Mesodermal cell (in vitro differentiated cells): ENCODE measurements at regions not wholly inside any gene's neighbourhood (a gene's known extent, or its start where the extent isn't known, plus 50 kb on each side); places are given as distances from the start of the nearest gene placed in this dataset.

ENCODE experiments used
- H3K27ac ChIP-seq: 2 replicates; pipeline ENCODE4 v1.7.0; 2013; ENCODE audit warnings: mild to moderate bottlenecking, low read depth, low read length, moderate library complexity; ENCODE audit not compliant: severe bottlenecking
- H3K36me3 ChIP-seq: 2 replicates; pipeline ENCODE4 v1.7.1; 2013; ENCODE audit warnings: mild to moderate bottlenecking, low read length, moderate library complexity; ENCODE audit not compliant: control insufficient read depth, insufficient read depth
- H3K4me1 ChIP-seq: one replicate; pipeline ENCODE4 v1.7.1; 2013; ENCODE audit warnings: mild to moderate bottlenecking, low read length; ENCODE audit not compliant: insufficient read depth, control insufficient read depth, poor library complexity, severe bottlenecking
- H3K4me3 ChIP-seq: 2 replicates; pipeline ENCODE4 v1.7.0; 2013; ENCODE audit warnings: low read length, control low read depth, mild to moderate bottlenecking; ENCODE audit not compliant: insufficient read depth, poor library complexity, severe bottlenecking; ENCODE audit errors: extremely low read depth
- H3K9me3 ChIP-seq: 2 replicates; pipeline ENCODE4 v1.7.1; 2013; ENCODE audit warnings: mild to moderate bottlenecking, low read length, moderate library complexity; ENCODE audit not compliant: control insufficient read depth
- WGBS, 2 experiments: methylation state at CpG; one replicate each; pipeline ENCODE4 v1.1.5; 2013; ENCODE audit warnings: missing lambda C conversion rate in 2 of 2; ENCODE audit not compliant: insufficient coverage in 2 of 2; 5-methylcytosine and 5-hydroxymethylcytosine counted together

DNA sequence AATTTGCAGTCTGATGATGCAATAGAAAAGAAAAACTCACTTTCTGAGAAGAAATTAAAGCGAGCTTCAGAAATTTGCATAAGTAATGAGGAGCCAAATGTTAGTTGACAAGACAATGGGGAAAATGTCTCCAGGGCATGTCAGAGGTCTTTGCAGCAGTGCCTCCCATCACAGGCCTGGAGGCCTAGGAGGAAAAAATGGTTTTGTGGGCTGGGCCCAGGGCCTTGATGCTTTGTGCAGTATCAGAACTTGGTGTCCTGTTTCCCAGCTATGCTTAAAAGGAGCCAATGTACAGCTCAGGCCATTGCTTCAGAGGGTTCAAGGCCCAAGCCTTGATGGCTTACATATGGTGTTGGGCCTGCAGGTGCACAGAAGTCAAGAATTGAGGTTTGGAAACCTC lies 298.4 kb downstream of the SMARCA2 start:
- no peak overlapping the region for H3K4me3 ChIP-seq
- WGBS, 2 experiments, result 88 to 92% methylated on average over 1 of the region's 1 CpG
- H3K4me1 ChIP-seq, result no peaks in the 10 kb centered on the region
- H3K36me3 ChIP-seq, result no peaks in the 10 kb centered on the region
- H3K9me3 ChIP-seq, result peaks cover 30% of the 10 kb centered on the region
- no peak overlapping the region for H3K27ac ChIP-seq

DNA sequence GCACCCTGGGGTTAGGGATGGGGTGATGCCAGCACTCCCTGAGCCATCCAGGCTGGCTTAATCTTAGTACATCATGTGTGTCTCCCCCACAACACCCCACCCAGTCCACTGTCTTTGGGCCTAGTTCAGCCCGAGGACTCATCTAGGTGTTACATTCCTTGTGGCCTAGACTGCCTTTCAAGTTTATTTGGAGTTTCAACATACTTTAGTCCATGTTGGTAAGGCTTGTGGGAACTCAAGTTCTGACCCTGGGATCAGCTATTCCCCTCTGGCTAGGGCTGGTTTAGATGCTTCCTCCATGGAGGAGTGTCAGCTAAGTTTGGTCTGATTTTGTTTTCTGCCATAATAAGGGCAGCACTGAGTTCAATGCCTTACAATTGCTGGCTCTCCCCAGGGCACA lies 302.4 kb downstream of the SMARCA2 start:
- H3K9me3 ChIP-seq, result peaks cover 30% of the 10 kb centered on the region
- H3K36me3 ChIP-seq, result no peaks in the 10 kb centered on the region
- H3K4me1 ChIP-seq, result no peaks in the 10 kb centered on the region
- no peak overlapping the region for H3K27ac ChIP-seq
- WGBS, 2 experiments, result 83% methylated on average over 1 of the region's 1 CpG; no CpG with 5 or more reads in 1 of the 2 experiments
- H3K4me3 ChIP-seq, result no peak overlapping the region

DNA sequence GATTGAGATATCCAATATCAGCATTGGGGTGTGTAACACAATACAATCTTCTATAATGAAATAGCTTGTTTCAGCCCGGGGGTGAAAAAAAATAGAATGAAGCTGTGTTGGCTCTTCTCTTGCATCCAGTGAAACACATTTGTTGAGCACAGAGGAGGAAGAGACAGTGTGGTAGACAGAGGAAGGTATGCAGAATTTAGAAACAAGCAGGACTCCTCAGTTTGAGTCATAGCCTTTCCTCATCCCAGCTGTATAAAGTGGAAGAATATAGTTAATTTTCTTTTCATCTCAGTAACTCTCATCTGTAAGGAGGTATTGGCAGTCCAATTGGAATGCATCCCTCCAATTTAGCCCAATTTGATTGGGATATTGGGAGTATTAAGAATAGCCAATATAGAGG lies 302.2 kb upstream of the VLDLR start:
- Histone ChIP-seq H3K9me3 (peaks cover 16% of the 10 kb centered on the region), H3K27ac (no peak overlapping the region), H3K36me3 (no peaks in the 10 kb centered on the region), H3K4me1 (no peaks in the 10 kb centered on the region), H3K4me3 (no peak overlapping the region)
- 83% methylated on average over 1 of the region's 1 CpG; no CpG with 5 or more reads in 1 of the 2 experiments for WGBS, 2 experiments

DNA sequence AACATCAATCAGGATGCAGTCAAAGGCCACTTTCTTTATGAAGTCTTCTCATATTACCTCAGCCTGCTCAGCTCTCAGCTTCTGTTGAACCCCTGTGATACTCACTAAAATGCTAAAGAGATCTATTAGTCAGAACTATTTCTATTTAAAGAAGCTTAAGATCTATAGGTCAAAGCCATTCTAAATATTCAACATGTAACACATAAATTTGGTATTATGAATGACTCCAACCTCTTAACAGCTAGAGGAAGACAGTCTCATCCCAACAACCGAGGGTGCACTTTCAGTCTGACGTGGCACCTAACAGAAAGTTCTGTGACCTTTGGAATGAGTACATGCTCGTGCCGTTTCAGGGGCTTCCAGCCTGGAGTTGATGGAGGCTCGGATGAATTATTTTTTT lies 301.5 kb upstream of the VLDLR start:
- 85 to 100% methylated on average over 1 to 4 of the region's 5 CpGs for WGBS, 2 experiments
- Histone ChIP-seq H3K4me3 (no peak overlapping the region), H3K4me1 (no peaks in the 10 kb centered on the region), H3K9me3 (peaks cover 9% of the 10 kb centered on the region), H3K36me3 (no peaks in the 10 kb centered on the region), H3K27ac (no peak overlapping the region)

DNA sequence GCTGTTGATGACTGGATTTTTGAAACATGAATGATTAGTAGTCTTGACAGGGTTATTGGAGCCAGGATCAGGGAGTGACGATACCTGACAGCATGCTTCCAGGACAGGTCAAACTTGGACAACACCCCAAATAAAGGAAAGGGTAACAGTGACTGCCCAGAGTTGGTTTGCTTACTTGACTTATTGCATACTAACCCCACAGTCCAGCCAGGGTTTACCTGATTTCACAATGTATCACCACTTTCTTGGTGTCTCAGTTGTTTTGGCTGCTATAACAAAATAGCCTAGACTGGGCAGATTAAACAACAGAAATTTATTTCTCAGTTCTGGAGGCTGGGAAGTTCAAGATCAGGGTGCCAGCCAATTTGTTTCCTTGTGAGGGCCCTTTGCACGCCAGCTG lies 301.0 kb upstream of the VLDLR start:
- WGBS, 2 experiments, result 53 to 69% methylated on average over 2 of the region's 2 CpGs
- peaks cover 7% of the 10 kb centered on the region for H3K9me3 ChIP-seq
- H3K27ac ChIP-seq, result no peak overlapping the region
- no peak overlapping the region for H3K4me3 ChIP-seq
- no peaks in the 10 kb centered on the region for H3K36me3 ChIP-seq
- H3K4me1 ChIP-seq, result no peaks in the 10 kb centered on the region

DNA sequence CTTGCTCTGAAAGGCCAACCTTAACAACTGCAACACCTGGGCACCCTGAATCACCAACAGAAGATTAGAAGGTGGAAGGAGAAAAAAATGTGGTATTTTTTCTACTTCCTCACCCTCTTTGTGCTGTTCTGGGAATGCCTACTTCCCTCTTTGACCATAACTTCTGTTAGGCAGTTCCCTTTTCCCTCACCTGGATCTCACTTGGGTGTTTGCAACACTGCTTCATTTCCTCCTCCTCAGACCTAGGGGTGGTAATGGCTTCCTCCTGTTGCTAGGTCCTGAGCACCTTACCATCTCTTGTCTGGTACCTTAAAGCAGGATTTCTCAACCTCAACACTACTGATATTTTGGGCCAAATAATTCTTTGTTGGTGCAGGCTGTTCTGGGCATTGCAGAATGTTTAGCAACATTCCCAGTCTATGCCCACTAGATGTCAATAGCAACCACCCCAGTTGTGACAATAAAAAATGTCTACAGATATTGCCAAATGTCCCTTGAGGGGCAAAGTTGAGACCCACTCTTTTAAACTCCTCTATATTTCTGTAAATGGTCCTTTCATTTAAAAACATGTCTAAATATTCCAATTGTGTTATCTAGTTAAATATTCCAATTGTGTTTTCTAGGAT lies 300.0 kb upstream of the VLDLR start:
- H3K4me3 ChIP-seq, result no peak overlapping the region
- H3K36me3 ChIP-seq, result no peaks in the 10 kb centered on the region
- no peak overlapping the region for H3K27ac ChIP-seq
- H3K4me1 ChIP-seq, result no peaks in the 10 kb centered on the region
- peaks cover 3% of the 10 kb centered on the region for H3K9me3 ChIP-seq

DNA sequence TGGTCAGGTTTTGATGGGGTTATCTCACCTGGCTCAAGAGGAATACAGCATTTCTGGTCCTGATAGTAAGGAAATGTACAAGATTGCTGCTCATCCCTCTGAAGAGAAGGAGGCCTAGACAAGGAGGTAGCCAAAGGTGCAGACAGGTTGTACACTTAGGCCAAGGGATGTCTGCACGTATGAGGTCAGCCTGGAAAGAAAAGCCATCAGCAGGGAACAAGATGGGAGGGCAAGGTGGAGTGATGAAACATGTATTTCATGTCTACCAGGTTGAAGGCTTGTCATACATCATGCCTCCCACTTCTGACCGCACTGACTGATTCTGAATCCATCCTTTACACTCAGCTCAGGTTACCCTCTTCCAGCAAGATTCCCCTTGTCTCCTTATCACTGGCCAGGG lies 296.8 kb upstream of the VLDLR start:
- no peaks in the 10 kb centered on the region for H3K36me3 ChIP-seq
- H3K9me3 ChIP-seq, result no peaks in the 10 kb centered on the region
- H3K4me3 ChIP-seq, result no peak overlapping the region
- WGBS, 2 experiments, result 90 to 91% methylated on average over 1 to 2 of the region's 2 CpGs
- H3K4me1 ChIP-seq, result no peaks in the 10 kb centered on the region
- no peak overlapping the region for H3K27ac ChIP-seq

DNA sequence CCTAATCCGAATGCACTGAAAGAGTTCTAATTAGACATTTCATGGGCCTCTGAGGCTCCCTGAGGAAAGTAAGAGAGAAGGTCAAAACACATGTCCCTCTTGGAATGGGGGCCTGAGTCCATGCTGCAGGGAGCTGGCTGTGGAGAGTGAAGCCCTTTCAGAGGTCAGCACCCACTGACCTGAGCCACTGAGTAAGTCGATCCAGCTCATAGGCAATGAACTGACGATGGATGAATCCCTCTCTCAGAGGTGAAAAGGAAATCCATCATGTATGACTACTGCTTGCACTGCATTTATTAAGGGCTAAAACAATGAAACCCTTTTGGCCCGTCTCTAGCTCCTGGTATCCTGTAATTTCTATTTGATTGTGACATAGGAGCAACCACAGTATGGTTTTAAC lies 288.9 kb upstream of the VLDLR start:
- no peaks in the 10 kb centered on the region for H3K36me3 ChIP-seq
- H3K4me3 ChIP-seq, result no peak overlapping the region
- no peaks in the 10 kb centered on the region for H3K4me1 ChIP-seq
- H3K9me3 ChIP-seq, result no peaks in the 10 kb centered on the region
- H3K27ac ChIP-seq, result no peak overlapping the region
- WGBS, 2 experiments, result 82 to 88% methylated on average over 2 to 3 of the region's 4 CpGs

DNA sequence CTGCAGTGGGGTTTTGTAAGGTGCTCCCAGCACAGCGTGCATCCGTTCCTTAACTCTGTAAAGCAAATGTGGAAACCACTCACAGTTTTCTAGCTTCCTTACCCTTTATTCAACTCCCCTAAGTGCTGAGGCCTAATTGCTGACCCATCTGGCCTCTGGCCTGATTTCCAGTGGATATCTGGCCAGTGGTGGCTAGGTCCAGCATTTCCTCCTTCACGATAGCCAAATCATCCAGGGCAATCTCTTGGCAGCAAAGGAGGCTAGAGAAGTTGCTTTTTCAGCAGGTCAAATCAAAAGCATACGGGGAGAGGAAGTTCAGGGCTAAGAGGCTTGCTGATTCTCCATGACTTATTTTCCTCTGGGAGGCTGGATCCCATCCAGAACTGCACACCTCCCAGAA lies 286.3 kb upstream of the VLDLR start:
- 93 to 100% methylated on average over 1 to 3 of the region's 4 CpGs for WGBS, 2 experiments

DNA sequence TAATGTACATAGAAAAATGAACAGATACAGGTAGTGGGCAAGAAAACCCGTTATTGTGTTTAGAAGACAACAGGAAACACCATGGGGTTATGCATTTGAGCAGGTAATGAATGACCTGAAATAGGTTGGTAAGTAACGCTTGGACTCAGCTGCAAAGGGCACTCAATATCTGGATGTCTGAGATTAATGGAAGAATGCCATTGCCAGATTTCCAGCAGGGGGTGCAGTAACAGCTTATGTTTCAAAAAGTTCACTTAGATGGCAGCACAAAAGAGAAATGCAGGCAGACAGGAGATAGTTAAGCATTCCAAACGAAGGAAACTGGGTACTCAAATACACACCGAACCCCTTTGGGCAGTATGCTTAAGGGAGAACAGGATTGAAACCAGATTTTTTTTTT lies 285.5 kb upstream of the VLDLR start:
- Histone ChIP-seq H3K36me3 (no peaks in the 10 kb centered on the region), H3K4me3 (no peak overlapping the region), H3K4me1 (no peaks in the 10 kb centered on the region), H3K27ac (no peak overlapping the region), H3K9me3 (no peaks in the 10 kb centered on the region)
- WGBS, 2 experiments, result 89 to 90% methylated on average over 4 of the region's 4 CpGs

More for the DNA sequence above, 286.3 kb upstream of the VLDLR start:
- Histone ChIP-seq H3K4me1 (no peaks in the 10 kb centered on the region), H3K4me3 (no peak overlapping the region), H3K36me3 (no peaks in the 10 kb centered on the region), H3K9me3 (no peaks in the 10 kb centered on the region), H3K27ac (no peak overlapping the region)

DNA sequence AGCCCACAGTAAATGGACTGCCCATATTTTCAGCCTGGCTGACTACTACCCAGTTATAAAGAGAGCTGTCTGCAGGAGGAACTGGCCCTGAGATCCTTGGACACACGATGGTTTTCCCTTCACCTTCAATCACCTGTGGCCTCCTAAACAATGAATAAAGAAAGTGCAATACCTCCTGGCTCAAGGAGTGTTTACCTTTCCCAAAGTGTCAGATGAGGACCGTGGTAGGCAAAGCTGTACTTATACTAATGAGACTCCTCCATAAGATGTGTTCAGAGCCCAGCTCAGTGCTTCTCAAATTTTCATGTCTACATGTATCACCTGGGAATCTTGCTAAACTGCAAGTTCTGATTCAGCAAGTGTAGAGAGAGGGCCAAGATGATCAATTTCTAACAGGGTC lies 284.5 kb upstream of the VLDLR start:
- Histone ChIP-seq H3K9me3 (no peaks in the 10 kb centered on the region), H3K27ac (no peak overlapping the region), H3K4me3 (no peak overlapping the region), H3K36me3 (no peaks in the 10 kb centered on the region), H3K4me1 (no peaks in the 10 kb centered on the region)
- 78% methylated on average over 2 of the region's 2 CpGs for WGBS, 2 experiments
